Right kidney (tissue), 1 donor: ENCODE measurements at regions not wholly inside any gene's neighbourhood (a gene's known extent, or its start where the extent isn't known, plus 50 kb on each side); places are given as distances from the start of the nearest gene placed in this dataset.

Experiments
- DNase-seq: peaks from one replicate; pipeline ENCODE4 v3.0.0-alpha.2; 2016

DNA sequence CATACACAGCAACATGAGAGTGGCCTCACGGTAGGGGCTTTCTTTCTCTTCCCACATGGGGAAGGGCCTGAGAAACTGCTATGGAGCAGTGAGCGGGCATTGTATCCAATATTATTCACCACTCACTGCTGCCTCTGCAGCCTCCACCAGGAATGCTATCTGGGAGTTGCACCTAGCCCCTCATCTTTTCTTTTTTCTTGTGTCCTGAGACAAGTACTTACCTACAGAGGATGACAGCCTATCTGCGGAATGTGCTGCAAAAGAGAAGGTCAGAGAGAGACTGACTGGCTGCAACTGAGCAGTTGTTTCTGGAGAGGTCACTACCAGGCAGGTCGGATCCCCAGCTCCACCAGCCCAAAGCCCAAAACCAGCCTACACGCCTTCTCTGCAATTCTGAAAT lies 52.1 kb upstream of the HTATIP2 start:
- DNase-seq: no peak

DNA sequence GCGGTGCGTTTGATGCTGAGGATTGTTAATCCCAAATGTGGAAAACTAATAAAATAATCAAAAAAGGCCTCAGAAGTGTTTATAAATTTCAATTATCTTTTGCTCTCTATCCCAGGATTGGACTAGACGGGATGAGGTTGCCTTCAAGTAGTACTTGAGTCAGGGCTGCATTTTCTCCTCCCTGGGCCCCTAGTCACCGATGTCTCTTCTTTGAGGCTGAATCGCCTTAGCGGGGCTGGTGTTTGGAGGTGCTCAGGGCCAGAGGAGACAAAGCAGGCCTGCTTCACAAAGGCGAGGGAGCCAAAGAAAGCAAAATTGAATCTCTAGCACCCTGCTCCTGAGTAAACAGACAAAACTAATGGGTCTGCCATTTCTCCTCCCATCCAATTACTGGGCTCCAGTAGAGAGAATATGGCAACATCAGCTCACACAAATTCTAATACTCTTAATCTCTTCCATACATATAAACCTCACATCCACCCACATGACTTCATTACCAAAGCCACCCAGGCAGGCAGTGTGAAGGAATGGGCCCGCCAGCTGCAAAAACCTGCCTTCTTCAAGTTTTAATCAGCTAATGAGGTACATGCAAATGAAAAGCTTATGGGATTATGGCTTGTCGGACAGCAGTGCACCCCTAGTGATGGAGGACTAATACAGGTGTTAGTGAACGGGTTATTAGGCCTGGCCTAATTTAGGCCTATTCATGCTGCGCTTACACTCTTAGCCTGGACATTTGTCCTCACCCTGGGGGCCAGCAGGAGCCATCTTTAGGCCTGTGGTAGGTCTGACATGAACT lies 52.7 kb upstream of the HTATIP2 start:
- no peak for DNase-seq

DNA sequence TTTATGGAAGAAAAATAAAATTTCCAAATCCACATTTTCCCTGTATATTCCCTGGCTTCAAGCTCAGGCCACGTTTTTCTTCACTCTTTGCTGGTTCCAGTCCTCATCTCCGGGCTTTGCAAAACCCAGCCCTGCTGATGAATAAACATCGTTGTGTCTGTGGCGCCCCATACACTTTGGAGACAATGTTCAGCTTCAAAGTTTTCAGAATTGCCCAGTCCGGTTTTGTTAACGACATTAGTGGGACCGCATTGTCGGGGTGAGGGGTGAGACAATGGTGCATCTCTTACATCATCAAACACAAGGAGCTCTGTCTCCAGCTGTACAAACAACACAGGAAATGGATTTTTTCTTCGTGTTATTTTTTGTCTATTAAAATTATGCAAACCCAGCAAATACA lies 53.4 kb upstream of the HTATIP2 start:
- DNase-seq: no peak

DNA sequence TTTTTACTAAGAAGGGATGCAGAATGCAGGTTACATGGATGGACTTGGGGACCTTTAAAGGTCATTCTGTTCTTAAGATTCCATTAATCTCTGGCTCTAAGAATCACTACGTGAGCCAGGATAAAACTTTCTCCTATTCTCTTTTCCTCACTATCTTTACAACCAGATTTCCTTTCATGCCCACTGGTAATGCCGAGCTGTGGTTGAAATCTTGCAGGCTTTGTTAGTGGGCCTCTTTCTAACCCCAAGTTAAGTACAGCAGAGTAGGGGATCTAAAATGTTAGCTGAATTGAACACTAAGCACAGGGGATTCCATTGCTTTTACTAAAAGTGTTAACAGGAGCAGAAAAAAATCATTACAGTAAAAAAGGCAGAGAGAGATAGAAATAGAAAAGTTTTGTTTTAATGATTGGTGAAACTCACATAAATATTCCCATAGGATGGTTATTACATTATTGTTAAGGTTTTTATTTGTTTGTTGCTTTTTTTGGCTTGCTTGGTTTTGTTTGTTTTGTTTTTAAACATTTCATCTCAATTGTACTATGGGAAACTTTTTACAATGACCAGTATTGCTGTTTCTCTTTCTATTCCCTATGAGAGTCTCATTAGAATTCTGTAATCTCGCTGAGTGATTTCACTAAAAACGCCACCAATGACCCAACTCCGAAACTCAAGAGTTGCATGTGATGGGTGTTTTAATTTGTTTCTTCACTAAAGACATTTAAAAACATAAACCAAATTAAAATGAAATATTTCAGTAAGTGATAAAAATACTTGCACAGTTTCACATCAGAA lies 54.1 kb upstream of the HTATIP2 start:
- DNase-seq: no peak

DNA sequence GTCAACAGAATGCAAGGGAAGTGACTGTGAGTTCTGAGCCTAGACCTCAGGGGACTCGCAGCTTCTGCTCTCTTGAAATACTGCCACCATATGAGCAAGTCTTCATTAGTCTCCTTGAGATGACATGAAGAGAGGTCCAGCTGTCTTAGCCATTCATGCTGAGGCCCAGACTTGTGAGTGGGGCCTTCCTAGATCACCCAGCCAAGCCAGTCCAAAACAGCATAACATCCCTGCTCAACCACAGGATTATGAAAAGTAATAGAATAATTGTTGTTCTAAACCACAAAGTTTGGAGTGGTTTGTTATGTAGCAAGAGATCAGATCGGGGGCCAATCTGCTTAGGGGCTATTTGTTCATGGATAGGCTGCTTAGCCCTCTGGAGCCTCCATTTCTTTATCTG lies 54.9 kb upstream of the HTATIP2 start:
- DNase-seq: no peak

DNA sequence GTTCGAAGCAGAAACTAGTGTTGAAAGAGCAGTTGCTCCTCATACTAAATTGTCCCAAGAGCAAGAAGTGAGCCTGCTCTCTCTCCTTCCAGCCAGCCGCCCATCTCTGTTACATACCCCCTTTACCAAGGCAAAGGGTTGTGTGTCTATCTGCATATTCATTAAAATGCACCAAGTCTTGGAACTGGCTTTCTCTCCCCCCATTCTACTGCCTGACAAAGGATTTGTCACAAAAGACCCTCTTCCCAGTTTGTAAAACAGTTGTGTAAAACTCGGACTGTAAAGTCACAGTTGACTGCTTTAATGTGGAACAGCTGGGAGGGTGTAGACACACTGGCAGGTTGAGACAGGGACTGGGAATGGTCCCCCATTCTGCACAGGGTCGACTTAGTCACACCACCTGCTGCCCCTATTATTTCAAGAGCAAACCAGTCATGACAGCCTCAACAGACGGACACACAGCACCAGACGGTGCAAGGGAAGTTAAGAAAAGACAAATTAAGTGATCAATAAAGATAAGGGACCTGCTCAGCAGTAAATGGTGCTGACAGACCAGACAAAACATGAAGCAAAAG lies 60.0 kb upstream of the HTATIP2 start:
- DNase-seq: no peak

DNA sequence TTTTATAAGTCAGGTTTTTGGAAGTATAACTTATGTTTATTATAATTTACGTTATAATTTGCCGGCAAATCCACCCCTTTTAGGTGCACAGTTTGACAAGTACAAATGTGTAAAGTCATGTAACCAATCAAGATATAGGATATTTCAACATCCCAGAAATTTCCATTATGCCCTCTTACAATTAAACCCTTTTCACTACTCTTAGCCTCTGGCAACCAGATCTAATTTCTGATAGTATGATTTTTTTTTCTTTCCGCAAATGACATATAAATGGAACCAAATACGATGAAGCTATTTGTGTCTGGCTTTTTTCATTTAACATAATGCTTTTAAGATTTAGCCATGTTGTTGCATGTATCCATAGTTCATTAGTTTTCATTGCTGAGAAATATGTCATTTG lies 69.5 kb upstream of the HTATIP2 start:
- DNase-seq: no peak

DNA sequence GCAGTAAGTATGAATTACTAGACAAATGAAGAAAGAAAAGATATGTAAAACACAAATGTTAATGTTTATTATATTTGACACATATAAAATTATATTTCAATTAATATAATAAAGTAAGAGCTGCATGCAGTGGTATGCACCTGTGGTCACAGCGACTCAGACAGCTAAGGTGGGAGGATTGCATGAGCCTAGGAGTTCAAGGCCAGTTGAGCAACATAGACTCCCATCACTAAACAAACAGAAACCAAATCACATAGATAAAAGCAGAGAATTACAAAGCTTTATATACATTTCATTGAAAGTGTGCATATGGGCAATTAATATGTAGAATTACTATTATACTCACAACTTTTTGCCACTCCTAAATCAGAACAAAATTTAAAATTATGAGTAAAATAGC lies 70.0 kb upstream of the HTATIP2 start:
- DNase-seq: no peak

DNA sequence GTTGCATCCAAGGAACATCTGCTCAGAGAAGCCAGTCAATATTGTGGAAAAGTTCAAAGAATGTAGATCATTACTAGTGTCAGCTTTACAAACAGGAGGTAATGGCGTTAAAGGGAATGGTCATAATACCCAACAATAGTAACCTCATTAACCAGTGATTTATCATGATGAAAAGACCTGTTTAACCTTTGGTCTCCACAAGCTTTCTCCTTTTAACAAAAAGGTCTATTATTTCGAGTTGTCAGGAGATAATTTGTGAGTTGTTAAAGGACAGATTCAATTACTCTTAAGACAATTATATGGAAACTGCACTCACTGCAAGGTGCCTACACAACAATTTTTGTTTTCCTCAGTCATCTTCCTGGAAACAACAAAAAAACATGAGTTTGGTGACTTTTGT lies 73.8 kb upstream of the HTATIP2 start:
- no peak for DNase-seq

DNA sequence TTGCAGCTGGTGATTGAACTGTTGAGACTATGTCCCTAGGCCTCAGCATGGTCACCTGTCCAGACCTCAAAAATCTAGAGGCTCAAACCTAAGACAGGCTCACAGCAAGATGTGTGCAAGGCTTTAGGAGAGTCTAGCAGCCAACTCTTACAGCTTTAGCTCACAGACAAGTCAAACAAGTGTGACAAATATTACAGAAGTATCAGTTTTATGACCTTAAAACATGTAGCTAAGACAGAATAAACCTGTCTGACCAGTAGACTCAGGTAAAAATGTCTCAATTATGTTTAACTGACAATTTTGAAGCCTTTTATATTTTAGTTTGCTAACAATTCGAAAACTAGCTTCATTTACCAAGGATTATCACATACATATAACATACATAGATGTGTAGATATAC lies 80.0 kb upstream of the HTATIP2 start:
- DNase-seq: no peak

DNA sequence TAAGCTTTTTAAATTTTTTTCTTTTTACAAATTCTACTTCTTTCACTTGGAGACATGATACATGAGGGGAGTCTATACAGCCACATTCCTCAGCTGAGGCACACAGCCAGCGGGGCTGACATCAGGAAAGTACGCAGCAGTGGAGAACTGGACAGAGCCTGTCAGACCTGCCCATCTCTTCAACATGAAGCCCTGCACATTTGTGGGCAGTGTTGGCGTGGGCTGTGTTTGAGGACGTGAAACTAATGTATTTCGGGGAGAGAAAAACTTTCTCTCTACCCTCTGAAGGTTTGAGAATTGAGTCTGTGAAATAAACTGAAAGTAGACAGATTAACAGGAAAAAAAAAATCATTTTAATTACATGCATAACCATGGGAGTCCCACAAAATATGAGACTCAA lies 84.8 kb upstream of the HTATIP2 start:
- DNase-seq: no peak

DNA sequence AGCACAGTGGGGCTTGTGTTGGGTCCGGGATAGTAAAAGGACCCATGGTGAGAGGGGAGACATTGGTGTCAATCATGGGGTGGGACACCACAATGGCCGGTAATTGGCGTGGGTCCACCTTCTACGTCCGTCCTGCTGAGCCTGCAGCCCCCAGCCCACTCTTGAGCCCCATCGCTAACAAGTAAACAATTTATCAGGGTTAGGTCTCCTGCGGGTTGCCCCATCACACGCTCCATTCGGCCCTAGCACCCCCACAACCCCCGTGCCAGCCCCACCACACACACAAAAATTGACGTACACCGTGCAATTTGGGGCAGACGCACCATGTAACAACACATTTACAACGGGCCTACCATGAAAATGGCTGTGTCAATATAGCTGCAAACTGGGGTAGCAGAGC lies 86.5 kb upstream of the HTATIP2 start:
- no peak for DNase-seq

DNA sequence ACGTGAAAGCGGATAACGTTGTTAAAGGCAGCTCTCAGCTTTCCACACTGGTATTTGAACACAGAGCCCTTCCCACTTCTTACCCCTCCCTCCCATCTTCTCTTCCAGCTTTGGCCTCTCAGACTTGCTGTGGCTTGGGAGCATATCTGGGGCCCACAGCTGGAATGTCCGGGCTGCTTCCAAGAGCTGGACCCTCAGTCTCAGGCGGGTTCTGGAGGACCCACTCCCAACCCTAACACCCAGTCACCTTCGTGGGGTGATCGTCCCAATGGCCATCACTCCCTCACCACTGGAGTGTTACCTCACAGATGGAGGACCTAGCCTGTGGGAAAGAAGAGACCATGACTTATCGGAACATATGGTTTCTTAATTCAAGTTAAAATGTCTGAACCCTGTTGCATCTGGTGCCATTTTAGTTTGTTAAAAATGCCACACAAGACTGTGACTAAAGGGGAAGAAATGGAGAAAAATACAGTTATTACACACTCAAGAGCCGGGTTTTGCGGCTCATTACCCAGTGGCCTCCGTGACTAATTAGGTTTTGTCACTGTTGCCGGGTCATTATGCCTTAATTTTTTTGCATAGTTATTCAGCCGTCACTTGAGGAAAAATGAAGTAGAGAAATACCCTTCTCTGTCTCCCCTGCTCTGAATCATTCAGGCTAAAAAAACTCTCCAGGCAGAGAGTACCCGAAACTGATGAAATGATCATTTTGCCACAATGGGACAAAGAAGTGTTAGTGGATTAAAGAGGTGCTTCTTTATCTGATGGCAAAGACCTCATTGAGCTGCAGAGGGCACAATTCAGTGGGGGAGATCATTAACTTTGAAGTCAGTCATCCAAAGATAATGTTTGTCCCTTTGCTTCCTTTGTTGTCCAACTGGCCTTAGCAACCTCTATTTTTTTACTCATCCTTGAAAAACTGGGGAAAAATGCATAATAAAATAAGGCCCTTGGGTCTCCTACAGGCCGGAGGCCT lies 87.2 kb upstream of the HTATIP2 start:
- peak; percentile 7 for DNase-seq

DNA sequence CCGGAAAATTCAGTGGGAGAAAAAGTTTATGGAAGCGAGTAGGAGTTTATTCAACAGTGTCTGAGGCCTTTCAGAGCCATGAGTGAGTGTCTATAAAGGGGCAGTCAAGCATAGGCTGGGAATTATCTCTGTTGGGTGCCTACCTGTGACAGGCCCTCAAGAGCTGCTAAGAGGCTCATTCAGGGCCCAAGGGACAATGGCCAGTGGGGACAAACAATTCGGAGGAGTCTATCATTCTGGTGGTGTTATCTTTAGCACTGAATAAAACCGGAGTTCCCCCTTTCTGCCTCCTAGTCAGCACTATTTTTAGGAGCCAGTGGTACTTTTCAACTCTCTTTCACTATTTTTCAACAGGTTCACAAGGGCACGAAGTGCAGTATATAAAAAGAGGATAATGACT lies 89.5 kb upstream of the HTATIP2 start:
- DNase-seq: no peak

DNA sequence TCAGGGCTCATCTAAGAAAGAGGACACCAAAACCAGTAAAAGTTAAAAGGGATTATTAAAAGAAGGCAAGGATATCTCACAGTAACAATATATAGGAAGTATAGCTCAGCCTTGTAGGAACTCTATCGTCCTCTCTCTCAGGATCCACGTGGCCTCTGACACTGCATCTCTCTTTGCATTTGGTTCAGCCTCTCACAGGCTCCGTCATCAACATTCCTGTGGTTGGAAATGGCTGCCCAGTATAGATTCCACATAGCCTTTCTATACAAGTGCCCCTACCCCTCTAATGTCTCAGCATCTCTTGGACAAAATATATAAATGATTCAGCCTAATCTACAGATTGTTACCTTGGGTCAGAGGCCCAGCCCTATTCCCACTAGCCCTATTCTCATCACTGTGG lies 101.3 kb upstream of the DBX1 start:
- no peak for DNase-seq

DNA sequence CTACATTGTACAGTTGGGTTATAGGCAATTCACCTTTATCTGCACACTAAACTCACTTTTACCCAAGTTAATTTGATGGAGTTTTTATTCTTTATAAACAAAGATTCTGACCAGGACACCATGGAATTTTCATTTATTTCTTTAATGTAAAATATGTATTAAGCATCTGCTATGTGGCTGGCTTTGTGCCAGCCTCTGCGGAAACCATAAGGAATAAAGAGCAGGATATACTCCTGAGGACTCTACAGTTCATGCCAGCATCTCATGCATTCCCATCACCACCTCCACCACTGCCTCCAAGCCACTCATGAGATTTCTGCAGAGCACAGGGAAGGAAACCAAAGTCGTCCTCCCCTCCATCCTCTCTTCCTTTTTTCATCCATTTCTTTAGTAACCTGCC lies 100.0 kb upstream of the DBX1 start:
- DNase-seq: no peak

DNA sequence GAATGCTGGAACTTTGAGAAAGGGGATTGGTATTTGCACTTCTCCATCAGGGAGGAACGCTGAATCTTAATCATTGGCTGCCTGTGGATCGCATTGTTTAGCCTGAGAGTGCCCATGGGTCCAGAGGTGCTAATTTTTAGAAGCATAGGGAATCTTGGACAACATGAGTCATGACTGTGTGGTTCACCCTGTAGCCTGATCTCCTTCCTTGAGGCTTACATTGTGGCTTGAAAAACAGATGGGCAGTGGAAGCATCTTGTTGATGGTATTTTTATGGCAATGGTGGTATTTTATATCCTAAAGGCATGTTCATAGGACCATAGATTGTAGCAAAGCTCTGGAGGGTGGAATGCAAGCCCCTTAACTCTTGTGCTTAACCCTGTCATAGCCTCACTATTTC lies 99.2 kb upstream of the DBX1 start:
- no peak for DNase-seq

DNA sequence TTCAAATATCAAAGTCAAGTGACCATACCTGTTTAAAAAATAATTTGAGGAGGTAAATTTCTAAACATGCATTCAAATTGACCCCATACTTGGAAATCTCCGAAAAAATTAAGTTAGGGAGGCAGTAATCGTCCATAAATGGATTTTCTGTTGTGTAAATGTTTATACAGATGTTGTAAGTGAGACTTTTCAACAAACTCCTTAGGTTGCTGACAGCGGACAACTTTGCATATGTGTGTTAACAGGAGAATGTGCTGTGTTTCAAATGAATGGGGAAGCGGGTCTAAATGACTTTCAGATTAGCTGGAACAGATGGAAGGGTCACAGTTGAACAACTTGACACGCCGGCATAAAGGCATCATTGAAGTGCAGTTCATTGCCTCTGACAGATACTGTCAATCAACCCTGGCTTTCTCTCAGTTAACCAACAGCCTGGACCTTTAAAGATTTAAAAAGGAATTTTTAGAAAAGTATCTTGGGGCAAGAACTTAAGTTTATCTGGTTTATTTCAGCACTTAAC lies 98.2 kb upstream of the DBX1 start:
- no peak for DNase-seq

DNA sequence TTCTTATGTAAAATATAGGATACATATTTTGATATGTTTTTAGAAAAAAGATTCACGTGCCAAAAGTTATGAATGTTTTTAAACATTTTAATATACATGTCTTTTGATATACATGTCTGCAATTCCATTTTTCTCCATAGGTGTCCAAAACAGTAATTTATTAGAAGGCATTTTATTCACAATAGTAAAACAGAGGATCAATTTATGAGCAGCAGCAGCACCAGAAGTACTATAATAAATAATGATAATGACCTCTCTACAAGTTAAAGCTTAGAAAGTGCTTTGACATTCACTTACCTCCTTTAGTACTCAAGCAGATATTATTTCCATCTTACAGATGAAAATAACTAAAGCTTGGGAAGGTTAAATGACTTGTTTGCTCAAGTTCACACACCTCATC lies 96.7 kb upstream of the DBX1 start:
- no peak for DNase-seq

DNA sequence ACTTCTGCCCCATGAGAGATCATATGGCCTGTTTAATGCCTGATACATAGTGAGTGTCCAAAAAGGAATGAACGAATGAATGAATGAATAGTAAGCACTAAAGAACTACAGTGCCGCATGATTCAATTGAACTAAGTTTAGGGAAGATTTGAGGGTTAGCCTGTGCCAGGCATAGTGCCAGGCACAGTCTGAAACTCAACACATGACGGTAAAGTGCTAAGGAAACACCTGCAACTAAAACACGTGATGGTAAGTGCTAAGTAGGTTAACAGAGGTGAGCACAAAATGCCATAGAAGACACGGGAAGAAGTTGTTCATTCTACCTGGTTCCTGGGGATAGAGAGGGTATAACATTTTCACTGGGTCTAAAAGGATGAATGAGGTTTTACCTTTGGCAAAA lies 93.5 kb upstream of the DBX1 start:
- no peak for DNase-seq

DNA sequence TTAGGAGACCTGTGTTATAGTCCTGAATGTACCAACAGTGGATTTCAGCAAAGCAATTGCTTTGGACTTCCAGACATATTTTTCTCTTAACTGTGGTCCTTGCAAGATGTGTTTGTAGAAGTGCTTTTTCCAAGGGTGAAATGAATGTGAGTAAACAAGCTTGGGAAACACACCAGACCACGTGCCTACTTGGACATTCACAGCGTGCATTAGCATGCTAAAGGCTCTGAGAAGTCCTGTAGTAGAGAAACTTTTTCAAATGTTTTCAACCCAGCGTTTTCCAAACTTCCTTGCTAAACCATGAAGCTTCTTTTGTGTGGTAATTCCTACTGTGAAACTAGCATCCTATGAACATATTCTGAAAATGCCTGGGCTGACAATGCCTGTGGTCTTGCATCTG lies 91.2 kb upstream of the DBX1 start:
- no peak for DNase-seq

DNA sequence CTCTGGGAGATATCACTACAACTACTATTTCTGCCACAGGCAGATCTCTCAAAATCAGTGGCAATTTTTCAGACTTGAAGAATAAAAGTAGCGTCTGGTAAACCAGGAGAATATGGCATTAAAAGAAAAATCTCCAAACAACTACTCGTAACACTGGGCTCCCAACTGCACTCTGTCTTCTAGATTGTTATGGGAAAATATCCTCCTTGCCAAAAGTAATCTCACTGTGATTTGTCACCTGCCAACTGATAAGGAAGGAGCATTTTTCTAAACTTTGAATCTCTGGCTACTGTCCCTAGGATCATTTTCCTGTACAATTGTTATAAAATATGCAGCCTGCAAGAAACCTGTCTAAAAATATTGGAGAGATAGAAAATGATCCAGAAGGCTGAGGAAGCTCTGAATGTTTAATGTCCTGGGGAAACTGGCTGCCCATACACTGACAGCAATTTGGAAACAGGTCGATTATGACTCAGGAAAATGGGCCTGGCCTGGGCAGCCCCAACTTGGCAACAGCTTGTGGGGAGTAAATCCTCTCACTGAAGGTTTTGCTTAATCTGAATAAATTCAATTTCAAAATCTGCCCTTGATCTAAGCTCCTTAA lies 90.5 kb upstream of the DBX1 start:
- no peak for DNase-seq
